ENCODE measurements at regions not wholly inside any gene's neighbourhood (a gene's known extent, or its start where the extent isn't known, plus 50 kb on each side); places are given as distances from the start of the nearest gene placed in this dataset.
"Not testable (repeated sequence)": the region's sequence is repeated elsewhere in the genome, so short reads cannot be mapped to it uniquely, and the experiment has no call there.

DNA sequence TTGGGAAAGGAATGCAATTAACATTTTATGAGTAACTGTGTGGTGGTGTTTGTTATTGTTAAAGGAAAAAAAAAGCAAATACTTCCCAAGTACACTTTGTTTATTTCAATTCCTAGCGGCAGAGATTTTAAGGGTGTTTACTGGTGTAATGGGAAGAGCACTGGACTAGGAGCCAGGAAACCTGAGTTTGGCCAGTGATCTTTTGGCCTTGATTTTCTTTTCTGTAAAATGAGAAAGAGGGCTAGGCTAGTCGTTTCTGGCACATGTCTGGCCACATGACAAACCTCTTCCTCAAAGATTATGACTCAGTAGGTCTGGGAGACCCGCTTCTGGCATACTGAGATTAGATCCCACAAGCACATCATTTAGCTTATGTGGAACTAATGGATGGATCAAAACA lies 428.1 kb upstream of the NOX3 start:
- no peak for DNase-seq

DNA sequence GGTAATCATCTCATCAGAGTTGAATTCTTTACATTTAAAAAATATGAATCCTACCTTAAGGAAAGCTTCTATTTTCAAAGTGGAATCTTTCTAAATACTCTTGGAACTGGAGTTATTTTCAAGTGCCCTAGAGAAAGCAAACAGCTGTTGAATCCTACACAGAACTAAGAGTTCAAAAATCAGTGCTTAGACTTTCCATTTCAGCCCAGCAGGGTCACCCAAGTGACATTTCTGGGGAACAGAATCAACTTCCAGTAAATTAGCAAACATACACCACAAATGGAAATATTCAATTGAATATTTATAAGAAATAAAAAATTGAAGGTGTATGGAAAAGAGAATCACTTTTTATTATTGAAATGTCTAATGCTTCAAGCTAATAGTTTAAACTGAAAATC lies 427.7 kb upstream of the NOX3 start:
- DNase-seq, result no peak

GRCh38 chr6:155882527-155883333 lies 427.1 kb upstream of the NOX3 start:
- DNase-seq, result no peak

GRCh38 chr6:155881826-155882526 lies 426.3 kb upstream of the NOX3 start:
- no peak for DNase-seq

GRCh38 chr6:155880900-155881299 lies 425.3 kb upstream of the NOX3 start:
- DNase-seq, result no peak

DNA sequence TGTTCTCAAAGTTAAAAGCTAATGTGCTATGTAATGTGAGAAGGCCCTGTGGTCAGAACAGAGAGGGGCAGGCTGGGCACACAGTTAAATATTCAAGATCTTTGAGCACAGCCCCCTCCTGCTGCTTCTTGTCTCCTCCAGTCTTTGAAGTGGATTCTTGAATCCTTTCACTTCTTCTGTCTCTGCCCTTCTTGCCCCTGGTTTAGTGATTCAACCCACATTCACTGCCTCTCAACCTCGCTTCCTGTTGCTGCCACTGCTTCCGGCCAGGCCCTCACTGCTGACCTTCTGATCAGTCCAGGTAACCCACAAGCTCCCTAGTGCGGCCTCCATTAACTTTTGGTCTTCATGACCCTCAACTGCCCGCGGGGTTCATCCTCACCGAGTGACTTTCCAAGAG lies 417.3 kb upstream of the NOX3 start:
- no peak for DNase-seq

- DNase-seq, result no peak
These were observed 412.0 kb upstream of the NOX3 start for GRCh38 chr6:155867682-155868081.

DNA sequence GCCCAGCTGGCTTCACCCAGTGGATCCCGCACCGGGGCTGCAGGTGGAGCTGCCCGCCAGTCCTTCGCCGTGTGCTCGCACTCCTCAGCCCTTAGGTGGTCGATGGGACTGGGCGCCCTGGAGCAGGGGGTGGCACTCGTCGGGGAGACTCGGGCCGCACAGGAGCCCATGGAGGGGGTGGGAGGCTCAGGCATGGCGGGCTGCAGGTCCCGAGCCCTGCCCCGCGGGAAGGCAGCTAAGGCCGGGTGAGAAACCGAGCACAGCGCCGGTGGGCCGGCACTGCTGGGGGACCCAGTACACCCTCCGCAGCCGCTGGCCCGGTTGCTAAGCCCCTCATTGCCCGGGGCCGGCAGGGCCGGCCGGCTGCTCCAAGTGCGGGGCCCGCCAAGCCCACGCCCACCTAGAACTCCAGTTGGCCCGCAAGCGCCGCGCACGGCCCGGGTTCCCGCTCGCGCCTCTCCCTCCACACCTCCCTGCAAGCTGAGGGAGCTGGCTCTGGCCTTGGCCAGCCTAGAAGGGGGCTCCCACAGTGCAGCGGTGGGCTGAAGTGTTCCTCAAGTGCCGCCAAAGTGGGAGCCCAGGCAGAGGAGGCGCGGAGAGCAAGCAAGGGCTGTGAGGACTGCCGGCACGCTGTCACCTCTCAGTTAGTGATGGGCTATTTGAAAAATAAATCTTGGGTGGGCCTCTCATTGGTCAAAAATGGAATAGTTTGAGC lies 411.2 kb upstream of the NOX3 start:
- not testable (repeated sequence) for DNase-seq

GRCh38 chr6:155861821-155862220 lies 406.2 kb upstream of the NOX3 start:
- no peak for DNase-seq

GRCh38 chr6:155858906-155859305 lies 403.3 kb upstream of the NOX3 start:
- DNase-seq, result not testable (repeated sequence)

DNA sequence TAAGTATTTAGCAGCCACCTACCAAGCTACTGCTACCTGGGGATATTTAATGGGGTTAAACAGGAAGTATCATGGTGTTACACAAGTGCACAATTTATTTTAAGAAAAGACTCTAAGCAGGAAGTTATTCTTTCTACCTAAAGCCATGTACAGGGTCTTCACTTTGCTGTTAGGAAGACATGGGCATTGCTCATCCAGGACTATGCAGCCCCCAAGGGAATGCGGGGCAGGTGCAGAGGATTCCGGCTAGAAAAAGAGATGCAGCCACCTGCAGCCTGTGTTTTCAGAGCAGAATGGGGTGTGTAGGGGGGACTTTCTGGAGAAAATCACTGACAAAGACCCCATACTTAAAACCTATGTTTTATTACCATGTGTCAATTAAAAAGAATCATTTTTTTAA lies 399.1 kb upstream of the NOX3 start:
- no peak for DNase-seq

DNA sequence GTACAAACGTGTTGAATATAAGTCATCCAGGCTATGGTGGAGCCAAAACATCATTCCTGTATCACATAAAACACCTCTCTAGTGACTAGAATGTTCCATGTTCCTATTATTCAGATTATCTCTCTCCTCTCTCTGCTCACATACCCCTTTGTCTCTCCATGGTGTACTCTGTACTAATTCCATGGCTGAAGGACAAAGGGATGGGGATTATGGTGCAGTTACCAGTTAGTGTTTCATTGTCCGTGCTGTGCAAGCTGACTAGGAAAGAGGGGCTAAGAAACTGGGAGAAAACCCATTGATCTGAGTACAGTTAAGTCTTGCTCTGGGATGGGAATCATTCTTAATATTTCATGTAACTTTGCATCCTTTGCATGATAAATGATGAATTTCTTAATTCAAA lies 397.4 kb upstream of the NOX3 start:
- no peak for DNase-seq

DNA sequence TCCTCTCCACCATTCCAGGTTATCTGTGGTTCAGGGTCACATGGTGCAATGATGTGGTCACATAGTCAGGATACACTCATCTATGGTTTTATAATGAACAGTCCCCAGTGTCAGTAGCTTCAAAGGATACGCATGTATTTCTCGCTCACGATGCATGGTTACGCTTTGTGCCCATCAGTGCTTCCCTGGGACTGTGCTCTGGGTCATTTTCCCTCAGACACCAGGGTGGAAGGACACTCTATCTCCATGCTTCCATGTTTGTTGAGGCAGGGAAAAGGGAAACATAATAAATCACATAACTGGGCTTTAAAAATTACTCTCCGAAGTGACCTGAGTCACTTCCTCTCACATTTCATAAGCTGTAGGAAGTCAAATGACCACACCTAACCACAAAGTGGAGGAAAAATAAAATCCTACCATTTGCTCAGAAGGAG lies 394.8 kb upstream of the NOX3 start:
- DNase-seq, result no peak

DNA sequence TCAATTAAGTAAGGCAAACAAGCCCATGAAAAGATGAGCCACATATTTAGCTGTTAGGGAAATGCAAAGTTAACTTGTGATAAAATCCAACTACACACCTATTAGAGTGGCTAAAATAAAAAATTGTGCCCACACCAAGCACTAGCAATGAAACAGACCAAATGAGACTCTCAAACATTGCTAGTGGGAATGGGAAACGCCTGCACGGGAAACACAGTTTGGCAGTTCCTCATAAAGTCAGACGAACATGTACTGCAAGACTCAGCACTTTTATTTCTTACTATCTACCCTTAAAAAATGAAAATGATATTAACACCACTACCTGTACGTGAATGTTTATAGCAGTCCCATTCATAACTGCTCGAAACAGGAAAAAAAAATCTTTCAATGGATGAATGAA lies 392.1 kb upstream of the NOX3 start:
- DNase-seq, result no peak

- no peak for DNase-seq
These were observed 381.8 kb upstream of the NOX3 start for GRCh38 chr6:155837474-155837873.

DNA sequence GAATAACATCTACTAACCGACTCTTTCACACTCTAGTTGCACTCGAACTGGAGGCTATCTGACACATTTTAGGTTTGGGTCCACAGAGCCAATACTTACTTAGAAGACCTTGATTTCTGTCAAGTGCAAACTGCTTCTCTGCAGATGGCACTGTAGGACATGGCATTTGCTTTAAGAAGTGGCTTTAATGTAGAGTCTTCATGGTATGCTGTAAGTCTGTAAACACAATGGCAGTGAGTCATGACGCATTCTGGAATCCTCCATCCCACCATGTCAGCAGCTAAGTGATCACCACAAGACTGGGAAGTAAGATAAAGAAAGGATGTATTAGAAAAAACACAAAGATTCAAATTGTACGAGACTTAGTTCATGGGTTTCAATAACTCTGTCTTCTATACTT lies 377.0 kb upstream of the NOX3 start:
- peak; percentile 66 for DNase-seq

DNA sequence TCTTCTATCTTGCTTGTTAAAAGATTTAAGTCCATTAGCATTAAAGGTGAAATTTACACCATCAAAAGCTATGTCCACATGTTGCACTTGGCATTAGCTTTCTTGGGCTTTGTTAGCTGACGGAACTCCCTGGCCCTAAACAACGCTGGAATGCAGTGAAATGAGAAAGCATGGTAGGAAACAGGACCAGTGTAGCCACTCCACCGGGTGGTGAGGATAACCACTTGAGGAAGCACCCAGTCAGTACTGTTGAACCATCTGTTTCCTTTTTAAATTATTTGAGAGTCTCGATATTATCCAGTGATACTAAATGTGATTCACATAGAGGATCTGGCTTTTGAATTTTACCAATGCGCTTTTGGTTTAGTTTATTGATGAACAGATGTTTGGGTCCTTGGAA lies 374.9 kb upstream of the NOX3 start:
- no peak for DNase-seq

- DNase-seq, result no peak
These were observed 374.0 kb upstream of the NOX3 start for GRCh38 chr6:155829646-155830045.

DNA sequence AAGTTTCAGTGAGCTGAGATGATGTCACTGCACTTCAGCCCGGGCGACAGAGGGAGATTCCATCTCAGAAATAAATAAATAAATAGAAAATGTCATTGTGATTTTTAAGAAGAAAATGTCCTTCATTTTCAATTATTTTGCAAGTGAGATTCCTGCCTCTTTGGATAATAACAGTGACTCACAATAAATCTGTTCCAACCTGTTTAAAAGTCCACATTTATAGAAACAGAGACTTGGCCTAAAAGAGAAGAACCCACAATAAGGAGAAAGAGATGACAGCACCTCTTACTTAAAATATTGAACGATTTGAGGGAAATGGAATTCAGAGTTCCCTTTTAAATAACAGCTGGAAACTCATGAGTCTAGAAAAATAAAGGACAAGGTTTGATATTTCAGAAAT lies 373.4 kb upstream of the NOX3 start:
- no peak for DNase-seq

DNA sequence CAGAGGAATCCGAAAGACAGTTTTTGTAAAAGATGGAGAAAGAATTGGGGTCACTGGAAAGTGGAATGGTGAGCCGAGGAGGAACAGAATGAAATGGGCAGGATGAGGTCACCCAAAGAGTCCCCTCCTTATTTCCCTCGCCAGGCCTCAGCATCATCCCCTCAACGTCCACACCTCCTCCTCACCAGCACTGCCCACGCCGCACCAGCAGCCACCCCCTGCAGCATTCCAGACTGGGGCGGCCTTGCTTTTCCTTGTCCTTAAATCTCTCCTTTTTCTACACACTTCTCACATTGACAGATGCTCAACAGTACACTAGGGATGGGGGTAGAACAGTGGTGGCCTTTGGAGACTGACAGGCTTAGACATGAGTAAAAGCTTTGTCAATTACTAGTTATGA lies 363.1 kb upstream of the NOX3 start:
- DNase-seq, result no peak

GRCh38 chr6:155813548-155813947 lies 357.9 kb upstream of the NOX3 start:
- DNase-seq, result no peak

DNA sequence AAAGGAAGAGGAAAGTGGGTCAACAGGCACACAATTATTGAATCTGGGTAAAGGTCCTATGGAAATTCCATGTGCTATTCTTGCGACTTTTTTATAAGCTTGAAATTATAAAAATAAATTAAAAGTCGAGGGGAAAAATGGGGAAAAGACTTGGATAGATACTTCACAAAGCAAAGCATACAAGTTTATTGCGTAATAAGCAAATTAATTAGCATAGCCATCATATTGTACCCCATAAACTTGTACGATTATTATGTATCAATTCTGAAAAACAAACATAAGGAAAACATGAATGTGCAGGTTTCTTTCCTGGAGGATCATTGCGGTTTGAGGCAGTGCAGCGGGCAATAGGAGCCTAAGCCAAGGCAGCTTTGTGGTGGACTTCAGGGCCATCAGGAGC lies 351.6 kb upstream of the NOX3 start:
- no peak for DNase-seq

GRCh38 chr6:155801046-155801445 lies 345.4 kb upstream of the NOX3 start:
- no peak for DNase-seq

GRCh38 chr6:155798876-155799275 lies 343.2 kb upstream of the NOX3 start:
- not testable (repeated sequence) for DNase-seq
